SK-N-SH treated with all-trans-retinoic acid at 6 μM for 48 hours (cell line): ENCODE measurements at regions not wholly inside any gene's neighbourhood (a gene's known extent, or its start where the extent isn't known, plus 50 kb on each side); places are given as distances from the start of the nearest gene placed in this dataset.

ENCODE experiments used
- ATAC-seq: fragments of 200-7000 bp; cut with Tn5 transposase; 3 replicates; pipeline ENCODE4 v1.9.1; 2020; ENCODE audit warnings: mild to moderate bottlenecking, moderate library complexity
- ARNTL ChIP-seq: fragments of 450-650 bp; formaldehyde crosslinking; IDR thresholded peaks from 2 replicates; pipeline ENCODE4 v1.5.0; 2020; ENCODE audit warnings: low read depth, mild to moderate bottlenecking, moderate library complexity, borderline replicate concordance
- BACH2 ChIP-seq: fragments of 250-450 bp; sonication (Bioruptor Pico); IDR thresholded peaks from 2 replicates; pipeline ENCODE4 v1.9.0; 2021; ENCODE audit warnings: mild to moderate bottlenecking, borderline replicate concordance
- CSDC2 ChIP-seq: fragments of 250-450 bp; sonication (Bioruptor Pico); IDR thresholded peaks from 2 replicates; pipeline ENCODE4 v1.5.0; 2020; ENCODE audit warnings: mild to moderate bottlenecking, moderate library complexity
- ESRRG ChIP-seq: fragments of 250-450 bp; sonication (Bioruptor Pico); IDR thresholded peaks from 2 replicates; pipeline ENCODE4 v1.6.1; 2021; ENCODE audit warnings: mild to moderate bottlenecking
- GLIS3 ChIP-seq: fragments of 250-450 bp; sonication (Bioruptor Pico); IDR thresholded peaks from 2 replicates; pipeline ENCODE4 v1.5.0; 2020; ENCODE audit warnings: mild to moderate bottlenecking, moderate library complexity
- ISL1 ChIP-seq: fragments of 250-450 bp; sonication (Bioruptor Pico); IDR thresholded peaks from 2 replicates; pipeline ENCODE4 v2.1.2; 2022; ENCODE audit warnings: mild to moderate bottlenecking, moderate library complexity
- OSR1 ChIP-seq: fragments of 250-450 bp; sonication (Bioruptor Pico); IDR thresholded peaks from 2 replicates; pipeline ENCODE4 v1.8.0; 2022; ENCODE audit warnings: moderate library complexity, mild to moderate bottlenecking, inconsistent platforms
- PATZ1 ChIP-seq: fragments of 250-450 bp; sonication (Bioruptor Pico); IDR thresholded peaks from 2 replicates; pipeline ENCODE4 v1.8.0; 2020; ENCODE audit warnings: mild to moderate bottlenecking, moderate library complexity, borderline replicate concordance
- PPARA ChIP-seq: fragments of 250-450 bp; sonication (Bioruptor Pico); IDR thresholded peaks from 2 replicates; pipeline ENCODE4 v1.5.0; 2020; ENCODE audit warnings: mild to moderate bottlenecking, borderline replicate concordance
- RARB ChIP-seq: fragments of 250-450 bp; sonication (Bioruptor Pico); IDR thresholded peaks from 2 replicates; pipeline ENCODE4 v1.8.0; 2021; ENCODE audit warnings: mild to moderate bottlenecking, moderate library complexity
- TCF4 ChIP-seq: fragments of 250-450 bp; sonication (Bioruptor Pico); IDR thresholded peaks from 2 replicates; pipeline ENCODE4 v1.8.0; 2021; ENCODE audit warnings: mild to moderate bottlenecking, moderate library complexity, borderline replicate concordance
- TOX ChIP-seq: fragments of 250-450 bp; sonication (Bioruptor Pico); IDR thresholded peaks from 2 replicates; pipeline ENCODE4 v1.8.0; 2021; ENCODE audit warnings: mild to moderate bottlenecking, moderate library complexity, borderline replicate concordance
- TSHZ2 ChIP-seq: fragments of 250-450 bp; sonication (Bioruptor Pico); IDR thresholded peaks from 2 replicates; pipeline ENCODE4 v1.5.0; 2020; ENCODE audit warnings: mild to moderate bottlenecking, moderate library complexity
- ZFP3 ChIP-seq: fragments of 250-450 bp; sonication (Bioruptor Pico); IDR thresholded peaks from 2 replicates; pipeline ENCODE4 v1.5.0; 2020; ENCODE audit warnings: mild to moderate bottlenecking, moderate library complexity
- ZFP30 ChIP-seq: fragments of 450-650 bp; formaldehyde crosslinking; IDR thresholded peaks from 2 replicates; pipeline ENCODE4 v1.5.0; 2022; ENCODE audit warnings: mild to moderate bottlenecking, moderate library complexity
- ZNF565 ChIP-seq: fragments of 450-650 bp; formaldehyde crosslinking; conservative IDR thresholded peaks from 2 replicates; pipeline ENCODE4 v1.5.0; 2020; ENCODE audit warnings: low read depth, mild to moderate bottlenecking, moderate library complexity
- ZNF70 ChIP-seq: fragments of 450-650 bp; formaldehyde crosslinking; IDR thresholded peaks from 2 replicates; pipeline ENCODE4 v1.5.0; 2020; ENCODE audit warnings: mild to moderate bottlenecking, moderate library complexity
- TF ChIP-seq, protein P1 (sequence below): fragments of 250-450 bp; sonication (Bioruptor Pico); IDR thresholded peaks from 2 replicates; pipeline ENCODE4 v1.5.1; 2021; ENCODE audit warnings: mild to moderate bottlenecking, moderate library complexity
- TF ChIP-seq, protein P2 (sequence below): fragments of 250-450 bp; sonication (Bioruptor Pico); IDR thresholded peaks from 2 replicates; pipeline ENCODE4 v1.8.0; 2021; ENCODE audit warnings: low read depth, mild to moderate bottlenecking, moderate library complexity, borderline replicate concordance
- TF ChIP-seq, protein P3 (sequence below): fragments of 250-450 bp; sonication (Bioruptor Pico); IDR thresholded peaks from 2 replicates; pipeline ENCODE4 v1.5.1; 2020; ENCODE audit warnings: low read depth, mild to moderate bottlenecking, moderate library complexity

DNA sequence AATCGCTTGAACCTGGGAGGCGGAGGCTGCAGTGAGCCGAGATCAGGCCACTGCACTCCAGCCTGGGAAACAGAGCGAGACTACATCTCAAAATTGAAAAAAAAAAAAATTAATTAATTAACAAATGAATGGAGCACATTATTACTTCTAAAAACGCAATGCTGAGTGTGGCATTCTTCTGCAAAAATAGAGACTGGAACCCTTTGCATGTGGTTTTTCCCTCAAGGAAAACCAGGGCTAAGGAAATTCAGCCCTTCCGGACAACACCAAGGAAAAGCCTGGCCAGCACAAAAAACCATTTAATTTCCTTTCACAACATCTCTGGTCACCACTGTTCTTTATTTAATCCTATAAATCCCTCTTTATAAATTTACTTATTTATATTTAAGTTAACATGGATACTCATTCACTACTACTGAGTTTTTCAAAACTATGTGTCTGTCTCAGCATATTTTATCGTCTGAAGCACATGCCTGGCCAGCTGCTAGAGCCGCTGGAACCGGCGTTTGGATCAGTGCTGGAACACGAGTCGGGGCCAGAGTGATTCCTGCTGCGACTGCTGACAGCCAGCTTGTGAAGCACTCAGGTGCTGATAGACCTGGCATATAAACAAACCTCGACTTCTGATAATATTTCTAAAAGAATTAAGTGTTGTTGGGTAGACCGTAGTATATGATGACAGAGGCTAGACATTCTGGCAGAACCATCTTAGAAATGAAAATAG is 84.5 kb upstream of the WWC2 start:
- peak; percentile 24; the same call in 1 of the 3 replicates for ATAC-seq
- TF ChIP-seq, protein P1, sequence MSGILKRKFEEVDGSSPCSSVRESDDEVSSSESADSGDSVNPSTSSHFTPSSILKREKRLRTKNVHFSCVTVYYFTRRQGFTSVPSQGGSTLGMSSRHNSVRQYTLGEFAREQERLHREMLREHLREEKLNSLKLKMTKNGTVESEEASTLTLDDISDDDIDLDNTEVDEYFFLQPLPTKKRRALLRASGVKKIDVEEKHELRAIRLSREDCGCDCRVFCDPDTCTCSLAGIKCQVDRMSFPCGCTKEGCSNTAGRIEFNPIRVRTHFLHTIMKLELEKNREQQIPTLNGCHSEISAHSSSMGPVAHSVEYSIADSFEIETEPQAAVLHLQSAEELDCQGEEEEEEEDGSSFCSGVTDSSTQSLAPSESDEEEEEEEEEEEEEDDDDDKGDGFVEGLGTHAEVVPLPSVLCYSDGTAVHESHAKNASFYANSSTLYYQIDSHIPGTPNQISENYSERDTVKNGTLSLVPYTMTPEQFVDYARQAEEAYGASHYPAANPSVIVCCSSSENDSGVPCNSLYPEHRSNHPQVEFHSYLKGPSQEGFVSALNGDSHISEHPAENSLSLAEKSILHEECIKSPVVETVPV (CRISPR knock-in tag), result no peak
- TF ChIP-seq TOX (CRISPR knock-in tag), result no peak
- no peak for TF ChIP-seq CSDC2 (CRISPR knock-in tag)
- no peak for TF ChIP-seq GLIS3 (CRISPR knock-in tag)
- TF ChIP-seq, protein P2, sequence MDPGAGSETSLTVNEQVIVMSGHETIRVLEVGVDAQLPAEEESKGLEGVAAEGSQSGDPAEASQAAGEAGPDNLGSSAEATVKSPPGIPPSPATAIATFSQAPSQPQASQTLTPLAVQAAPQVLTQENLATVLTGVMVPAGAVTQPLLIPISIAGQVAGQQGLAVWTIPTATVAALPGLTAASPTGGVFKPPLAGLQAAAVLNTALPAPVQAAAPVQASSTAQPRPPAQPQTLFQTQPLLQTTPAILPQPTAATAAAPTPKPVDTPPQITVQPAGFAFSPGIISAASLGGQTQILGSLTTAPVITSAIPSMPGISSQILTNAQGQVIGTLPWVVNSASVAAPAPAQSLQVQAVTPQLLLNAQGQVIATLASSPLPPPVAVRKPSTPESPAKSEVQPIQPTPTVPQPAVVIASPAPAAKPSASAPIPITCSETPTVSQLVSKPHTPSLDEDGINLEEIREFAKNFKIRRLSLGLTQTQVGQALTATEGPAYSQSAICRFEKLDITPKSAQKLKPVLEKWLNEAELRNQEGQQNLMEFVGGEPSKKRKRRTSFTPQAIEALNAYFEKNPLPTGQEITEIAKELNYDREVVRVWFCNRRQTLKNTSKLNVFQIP (CRISPR knock-in tag), result no peak
- TF ChIP-seq PPARA (CRISPR knock-in tag), result no peak
- no peak for TF ChIP-seq OSR1 (CRISPR knock-in tag)
- TF ChIP-seq ISL1 (CRISPR knock-in tag), result no peak
- no peak for TF ChIP-seq RARB (CRISPR knock-in tag)
- no peak for TF ChIP-seq TCF4
- no peak for TF ChIP-seq ARNTL (CRISPR knock-in tag)
- no peak for TF ChIP-seq ZFP30 (CRISPR knock-in tag)
- no peak for TF ChIP-seq ESRRG (CRISPR knock-in tag)
- TF ChIP-seq PATZ1, result no peak
- TF ChIP-seq BACH2 (CRISPR knock-in tag), result no peak
- no peak for TF ChIP-seq ZNF565 (CRISPR knock-in tag)
- TF ChIP-seq, protein P3, sequence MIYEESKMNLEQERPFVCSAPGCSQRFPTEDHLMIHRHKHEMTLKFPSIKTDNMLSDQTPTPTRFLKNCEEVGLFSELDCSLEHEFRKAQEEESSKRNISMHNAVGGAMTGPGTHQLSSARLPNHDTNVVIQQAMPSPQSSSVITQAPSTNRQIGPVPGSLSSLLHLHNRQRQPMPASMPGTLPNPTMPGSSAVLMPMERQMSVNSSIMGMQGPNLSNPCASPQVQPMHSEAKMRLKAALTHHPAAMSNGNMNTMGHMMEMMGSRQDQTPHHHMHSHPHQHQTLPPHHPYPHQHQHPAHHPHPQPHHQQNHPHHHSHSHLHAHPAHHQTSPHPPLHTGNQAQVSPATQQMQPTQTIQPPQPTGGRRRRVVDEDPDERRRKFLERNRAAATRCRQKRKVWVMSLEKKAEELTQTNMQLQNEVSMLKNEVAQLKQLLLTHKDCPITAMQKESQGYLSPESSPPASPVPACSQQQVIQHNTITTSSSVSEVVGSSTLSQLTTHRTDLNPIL (CRISPR knock-in tag), result no peak
- TF ChIP-seq TSHZ2 (CRISPR knock-in tag), result no peak
- TF ChIP-seq ZFP3 (CRISPR knock-in tag), result no peak
- TF ChIP-seq, all 23 proteins: peak for 0

GRCh38 chr4:183013730-183014002 is 85.4 kb upstream of the WWC2 start:
- ATAC-seq, result peak; percentile 27
- TF ChIP-seq ARNTL (CRISPR knock-in tag) (no peak), ZNF70 (CRISPR knock-in tag) (no peak)
- TF ChIP-seq, protein P1 (CRISPR knock-in tag), result no peak
